Cardiac fibroblast (primary cell): ENCODE measurements at regions not wholly inside any gene's neighbourhood (a gene's known extent, or its start where the extent isn't known, plus 50 kb on each side); places are given as distances from the start of the nearest gene placed in this dataset.

Source experiments
- DNase-seq, 2 donors: peaks; one replicate each; pipeline versions ENCODE4 v3.0.0 to v3.0.0-alpha.2; 2010; ENCODE audit warnings: low read depth in 2 of 2
- H3K4me3 ChIP-seq, 2 donors: replicated peaks in 1 of 2; 1 replicate in 1 of 2; 2 replicates in 1 of 2; pipeline ENCODE4 v1.5.1; 2011; ENCODE audit warnings: low read depth in 2 of 2, low read length in 2 of 2, mild to moderate bottlenecking in 2 of 2, moderate library complexity in 1 of 2
- TF ChIP-seq, protein P1 (sequence below): IDR thresholded peaks from one replicate; pipeline ENCODE4 v1.5.1; 2011; ENCODE audit warnings: low read depth, mild to moderate bottlenecking, low read length, inconsistent platforms

- no peak for DNase-seq
- TF ChIP-seq, protein P1, sequence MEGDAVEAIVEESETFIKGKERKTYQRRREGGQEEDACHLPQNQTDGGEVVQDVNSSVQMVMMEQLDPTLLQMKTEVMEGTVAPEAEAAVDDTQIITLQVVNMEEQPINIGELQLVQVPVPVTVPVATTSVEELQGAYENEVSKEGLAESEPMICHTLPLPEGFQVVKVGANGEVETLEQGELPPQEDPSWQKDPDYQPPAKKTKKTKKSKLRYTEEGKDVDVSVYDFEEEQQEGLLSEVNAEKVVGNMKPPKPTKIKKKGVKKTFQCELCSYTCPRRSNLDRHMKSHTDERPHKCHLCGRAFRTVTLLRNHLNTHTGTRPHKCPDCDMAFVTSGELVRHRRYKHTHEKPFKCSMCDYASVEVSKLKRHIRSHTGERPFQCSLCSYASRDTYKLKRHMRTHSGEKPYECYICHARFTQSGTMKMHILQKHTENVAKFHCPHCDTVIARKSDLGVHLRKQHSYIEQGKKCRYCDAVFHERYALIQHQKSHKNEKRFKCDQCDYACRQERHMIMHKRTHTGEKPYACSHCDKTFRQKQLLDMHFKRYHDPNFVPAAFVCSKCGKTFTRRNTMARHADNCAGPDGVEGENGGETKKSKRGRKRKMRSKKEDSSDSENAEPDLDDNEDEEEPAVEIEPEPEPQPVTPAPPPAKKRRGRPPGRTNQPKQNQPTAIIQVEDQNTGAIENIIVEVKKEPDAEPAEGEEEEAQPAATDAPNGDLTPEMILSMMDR: no peak
- H3K4me3 ChIP-seq: no peak overlapping the region
Measured at GRCh38 chr6:153804755-153805330, 234.2 kb upstream of the OPRM1 start.

- no peak overlapping the region for H3K4me3 ChIP-seq
- TF ChIP-seq, protein P1: no peak
- DNase-seq: no peak
Measured at GRCh38 chr6:153801917-153802316, 237.1 kb upstream of the OPRM1 start.

DNA sequence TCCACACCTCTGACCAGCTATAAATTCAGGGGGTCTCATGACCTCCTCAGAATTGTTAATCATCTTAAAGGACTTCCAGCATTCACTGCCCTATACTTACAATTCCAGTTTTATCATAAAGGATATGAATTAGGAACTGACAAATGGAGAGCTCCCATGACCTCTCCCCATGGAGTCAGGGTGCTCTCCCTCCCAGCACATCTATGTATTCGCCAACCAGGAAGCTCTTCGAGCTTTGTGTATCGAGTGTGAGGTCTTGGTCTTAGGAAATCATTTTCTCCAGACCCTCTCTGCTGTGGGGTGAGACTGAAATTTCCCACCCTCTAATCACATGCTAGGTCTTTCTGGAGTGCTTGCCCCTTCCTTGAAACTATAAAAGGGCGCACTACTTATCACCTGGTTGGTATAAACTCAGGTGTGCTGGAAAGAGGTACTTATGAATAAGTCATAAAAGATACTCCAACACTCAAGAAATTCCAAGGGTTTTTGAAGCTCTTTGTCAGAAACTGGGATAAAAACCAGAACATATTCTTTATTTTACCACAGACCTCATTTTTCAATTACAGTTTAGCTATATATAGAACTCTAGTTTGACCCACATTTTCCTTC, 238.4 kb upstream of the OPRM1 start:
- TF ChIP-seq, protein P1: no peak
- DNase-seq: no peak
- no peak overlapping the region for H3K4me3 ChIP-seq

- no peak overlapping the region for H3K4me3 ChIP-seq
- TF ChIP-seq, protein P1: no peak
- DNase-seq: peak; percentile 43 to 46
Measured at GRCh38 chr6:153790876-153791473, 248.1 kb upstream of the OPRM1 start.

DNA sequence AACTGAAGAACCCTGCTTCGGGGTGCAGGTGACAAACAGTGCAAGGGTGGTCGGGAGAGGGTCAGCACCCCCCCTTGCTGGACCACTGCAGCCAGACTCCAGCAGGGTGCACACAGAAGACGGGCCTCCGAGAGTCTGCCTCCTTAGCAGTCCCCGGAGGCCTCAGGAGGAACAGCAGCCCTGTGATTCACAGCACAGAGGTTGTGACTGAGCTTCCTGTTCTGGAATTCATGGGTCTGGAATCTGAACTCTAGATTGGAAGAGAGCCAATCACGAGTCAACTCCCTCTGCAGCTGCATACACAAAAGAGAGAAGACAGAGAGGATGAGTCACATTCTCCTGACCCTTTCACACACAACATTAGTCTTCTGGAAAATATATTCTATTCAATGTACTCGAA, 249.0 kb upstream of the OPRM1 start:
- peak; percentile 87 to 96 for DNase-seq
- TF ChIP-seq, protein P1: peak; percentile 46
- H3K4me3 ChIP-seq: no peak overlapping the region

DNA sequence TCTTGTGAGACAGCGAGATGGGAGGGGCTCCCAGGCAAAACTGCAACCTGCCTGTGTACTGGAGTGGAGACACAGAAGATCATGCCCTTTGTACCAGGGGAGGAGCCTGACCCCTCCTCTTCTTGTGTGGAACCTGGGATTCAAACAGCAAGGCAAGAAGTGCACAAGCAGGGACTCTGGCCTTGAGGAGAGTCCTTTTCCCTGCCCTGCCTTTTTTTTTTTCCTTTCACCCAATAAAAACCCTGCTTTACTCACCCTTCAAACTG, 251.8 kb upstream of the OPRM1 start:
- TF ChIP-seq, protein P1: no peak
- DNase-seq: no peak
- H3K4me3 ChIP-seq: no peak overlapping the region
